ENCODE measurements at regions not wholly inside any gene's neighbourhood (a gene's known extent, or its start where the extent isn't known, plus 50 kb on each side); places are given as distances from the start of the nearest gene placed in this dataset.

GRCh38 chr7:1293950-1294411, 61.3 kb downstream of the UNCX start:
- DNase-seq (ENCODE audit: low read depth, low spot score) = no peak
- Mint-ChIP-seq H3K9me3 (no peaks in the 10 kb centered on the region), H3K36me3 (ENCODE audit: low read depth) (no peaks in the 10 kb centered on the region), H3K27ac (ENCODE audit: unreplicated experiment) (no peak overlapping the region), H3K4me1 (peaks cover 9% of the 10 kb centered on the region), H3K27me3 (ENCODE audit: low read depth) (peaks cover 37% of the 10 kb centered on the region), H3K4me3 (no peak overlapping the region)
- no peak for TF ChIP-seq CTCF (conservative IDR thresholded peaks at IDR 0.05)

GRCh38 chr7:1295776-1296355, 63.2 kb downstream of the UNCX start:
- no peak for DNase-seq (ENCODE audit: low read depth, low spot score)
- Mint-ChIP-seq H3K27me3 (ENCODE audit: low read depth) (peaks cover 20% of the 10 kb centered on the region), H3K4me1 (no peaks in the 10 kb centered on the region), H3K9me3 (no peaks in the 10 kb centered on the region), H3K36me3 (ENCODE audit: low read depth) (no peaks in the 10 kb centered on the region), H3K4me3 (no peak overlapping the region), H3K27ac (ENCODE audit: unreplicated experiment) (no peak overlapping the region)
- no peak for TF ChIP-seq CTCF (conservative IDR thresholded peaks at IDR 0.05)

GRCh38 chr7:1296356-1296981, 63.8 kb downstream of the UNCX start:
- DNase-seq (ENCODE audit: low read depth, low spot score) = no peak
- H3K4me1 Mint-ChIP-seq = no peaks in the 10 kb centered on the region
- H3K9me3 Mint-ChIP-seq = no peaks in the 10 kb centered on the region
- H3K27ac Mint-ChIP-seq (ENCODE audit: unreplicated experiment) = no peak overlapping the region
- H3K36me3 Mint-ChIP-seq (ENCODE audit: low read depth) = no peaks in the 10 kb centered on the region
- peaks cover 15% of the 10 kb centered on the region for H3K27me3 Mint-ChIP-seq (ENCODE audit: low read depth)
- TF ChIP-seq CTCF (conservative IDR thresholded peaks at IDR 0.05) = no peak
- H3K4me3 Mint-ChIP-seq = no peak overlapping the region

GRCh38 chr7:1297017-1297960, 64.6 kb downstream of the UNCX start:
- Mint-ChIP-seq H3K27ac (ENCODE audit: unreplicated experiment) (no peak overlapping the region), H3K9me3 (no peaks in the 10 kb centered on the region), H3K4me3 (no peak overlapping the region), H3K4me1 (no peaks in the 10 kb centered on the region), H3K27me3 (ENCODE audit: low read depth) (peaks cover 13% of the 10 kb centered on the region), H3K36me3 (ENCODE audit: low read depth) (no peaks in the 10 kb centered on the region)
- DNase-seq (ENCODE audit: low read depth, low spot score) = no peak
- no peak for TF ChIP-seq CTCF (conservative IDR thresholded peaks at IDR 0.05)

- Mint-ChIP-seq H3K4me1 (no peaks in the 10 kb centered on the region), H3K9me3 (no peaks in the 10 kb centered on the region), H3K27me3 (ENCODE audit: low read depth) (peaks cover 11% of the 10 kb centered on the region), H3K4me3 (no peak overlapping the region), H3K36me3 (ENCODE audit: low read depth) (no peaks in the 10 kb centered on the region), H3K27ac (ENCODE audit: unreplicated experiment) (no peak overlapping the region)
- DNase-seq (ENCODE audit: low read depth, low spot score) = no peak
- TF ChIP-seq CTCF (conservative IDR thresholded peaks at IDR 0.05) = no peak
Measured at GRCh38 chr7:1298051-1298930, 65.6 kb downstream of the UNCX start.
